Fibroblast of skin of scalp (primary cell): ENCODE measurements at regions not wholly inside any gene's neighbourhood (a gene's known extent, or its start where the extent isn't known, plus 50 kb on each side); places are given as distances from the start of the nearest gene placed in this dataset.
A peak's percentile ranks its signal among the peaks of the same experiment; 100 is the strongest.

Experiments
- DNase-seq: peaks from one replicate; pipeline ENCODE4 v3.0.0-alpha.2; 2013

- no peak for DNase-seq
These were observed 141.5 kb upstream of the ADAMTS9 start for GRCh38 chr3:64829331-64829730.

- DNase-seq, result peak; percentile 62
These were observed 140.5 kb upstream of the ADAMTS9 start for GRCh38 chr3:64828276-64828675.

GRCh38 chr3:64827431-64827830 is 139.6 kb upstream of the ADAMTS9 start:
- DNase-seq, result no peak

GRCh38 chr3:64827019-64827418 is 139.2 kb upstream of the ADAMTS9 start:
- no peak for DNase-seq

GRCh38 chr3:64825404-64826120 is 137.8 kb upstream of the ADAMTS9 start:
- DNase-seq, result no peak

GRCh38 chr3:64824394-64824909 is 136.7 kb upstream of the ADAMTS9 start:
- DNase-seq, result peak; percentile 72

- no peak for DNase-seq
These were observed 130.4 kb upstream of the ADAMTS9 start for GRCh38 chr3:64818196-64818595.

- DNase-seq, result no peak
These were observed 128.6 kb upstream of the ADAMTS9 start for GRCh38 chr3:64816355-64816754.

GRCh38 chr3:64815789-64816188 is 128.0 kb upstream of the ADAMTS9 start:
- DNase-seq, result no peak

GRCh38 chr3:64815195-64815631 is 127.4 kb upstream of the ADAMTS9 start:
- peak; percentile 65 for DNase-seq

GRCh38 chr3:64814351-64814750 is 126.6 kb upstream of the ADAMTS9 start:
- DNase-seq, result no peak

GRCh38 chr3:64813326-64813725 is 125.5 kb upstream of the ADAMTS9 start:
- DNase-seq, result no peak

GRCh38 chr3:64809086-64809485 is 121.3 kb upstream of the ADAMTS9 start:
- no peak for DNase-seq

- DNase-seq, result no peak
These were observed 120.3 kb upstream of the ADAMTS9 start for GRCh38 chr3:64808061-64808460.

- no peak for DNase-seq
These were observed 119.1 kb upstream of the ADAMTS9 start for GRCh38 chr3:64806668-64807605.

GRCh38 chr3:64805978-64806377 is 118.2 kb upstream of the ADAMTS9 start:
- no peak for DNase-seq

- DNase-seq, result no peak
These were observed 117.4 kb upstream of the ADAMTS9 start for GRCh38 chr3:64805248-64805647.

- DNase-seq, result no peak
These were observed 115.7 kb upstream of the ADAMTS9 start for GRCh38 chr3:64803469-64803868.

GRCh38 chr3:64802460-64802859 is 114.7 kb upstream of the ADAMTS9 start:
- DNase-seq, result no peak

GRCh38 chr3:64801856-64802255 is 114.1 kb upstream of the ADAMTS9 start:
- DNase-seq, result no peak

- DNase-seq, result no peak
These were observed 111.8 kb upstream of the ADAMTS9 start for GRCh38 chr3:64799606-64800005.

- DNase-seq, result no peak
These were observed 110.5 kb upstream of the ADAMTS9 start for GRCh38 chr3:64798316-64798715.

- DNase-seq, result no peak
These were observed 109.0 kb upstream of the ADAMTS9 start for GRCh38 chr3:64796607-64797399.
